Common myeloid progenitor, CD34-positive (primary cell): ENCODE measurements at regions not wholly inside any gene's neighbourhood (a gene's known extent, or its start where the extent isn't known, plus 50 kb on each side); places are given as distances from the start of the nearest gene placed in this dataset.
A peak's percentile ranks its signal among the peaks of the same experiment; 100 is the strongest.

ENCODE experiments used
- CTCF ChIA-PET: fragments of 350-600 bp; sonication (Branson Sonifier 250); formaldehyde crosslinking; loops from one replicate; lab custom pipeline; 2021; ENCODE audit warnings: antibody characterized with exemption; lab: Charles Lee
- POLR2A ChIA-PET: fragments of 350-600 bp; sonication (Branson Sonifier 250); formaldehyde crosslinking; loops from one replicate; lab custom pipeline; 2021; ENCODE audit warnings: antibody characterized with exemption; lab: Charles Lee
- DNase-seq, 3 donors: peaks; one replicate each; pipeline versions ENCODE4 v3.0.0 to v3.0.0-alpha.2; 2013
- H3K27ac ChIP-seq, 2 experiments: 1 replicate in 1 of 2; 2 replicates in 1 of 2; pipeline ENCODE4 v1.7.0; 2013; ENCODE audit warnings: inconsistent platforms in 2 of 2, low read length in 2 of 2, mild to moderate bottlenecking in 2 of 2, low read depth in 1 of 2, moderate library complexity in 1 of 2; ENCODE audit not compliant: severe bottlenecking in 2 of 2, insufficient read depth in 1 of 2, poor library complexity in 1 of 2
- H3K27me3 ChIP-seq, 5 experiments: replicated peaks in 2 of 5; 1 replicate in 3 of 5; 2 replicates in 2 of 5; pipeline versions ENCODE4 v1.6.1 to v1.7.0; 2013; ENCODE audit warnings: low read length in 4 of 5, mild to moderate bottlenecking in 2 of 5, moderate library complexity in 2 of 5, inconsistent platforms in 1 of 5; ENCODE audit not compliant: insufficient read depth in 5 of 5, control insufficient read depth in 4 of 5
- H3K36me3 ChIP-seq, 4 experiments: 1 replicate in 2 of 4; 2 replicates in 2 of 4; pipeline versions ENCODE4 v1.6.1 to v1.7.0; 2013; ENCODE audit warnings: low read length in 3 of 4, control low read depth in 1 of 4, mild to moderate bottlenecking in 1 of 4; ENCODE audit not compliant: control insufficient read depth in 4 of 4, insufficient read depth in 4 of 4
- H3K4me1 ChIP-seq, 4 experiments: 1 replicate in 3 of 4; 2 replicates in 1 of 4; pipeline versions ENCODE4 v1.6.1 to v1.7.1; 2013; ENCODE audit warnings: low read length in 3 of 4, mild to moderate bottlenecking in 3 of 4, control low read depth in 1 of 4, inconsistent platforms in 1 of 4, moderate library complexity in 1 of 4; ENCODE audit not compliant: control insufficient read depth in 4 of 4, insufficient read depth in 4 of 4; ENCODE audit errors: control extremely low read depth in 1 of 4
- H3K4me3 ChIP-seq, 7 experiments: 1 replicate in 4 of 7; 2 replicates in 3 of 7; pipeline versions ENCODE4 v1.5.1 to v1.7.0; 2013; ENCODE audit warnings: mild to moderate bottlenecking in 7 of 7, low read length in 6 of 7, moderate library complexity in 6 of 7, inconsistent platforms in 2 of 7, low read depth in 2 of 7, control low read depth in 1 of 7; ENCODE audit not compliant: insufficient read depth in 4 of 7, control insufficient read depth in 1 of 7; ENCODE audit errors: extremely low read depth in 1 of 7
- H3K9me3 ChIP-seq, 5 experiments: 1 replicate in 4 of 5; 2 replicates in 1 of 5; pipeline versions ENCODE4 v1.6.1 to v1.7.1; 2013; ENCODE audit warnings: low read length in 4 of 5, mild to moderate bottlenecking in 2 of 5, inconsistent platforms in 1 of 5, low read depth in 1 of 5, moderate library complexity in 1 of 5; ENCODE audit not compliant: control insufficient read depth in 4 of 5, insufficient read depth in 2 of 5; ENCODE audit errors: control extremely low read depth in 1 of 5
- WGBS: methylation state at CpG from one replicate; pipeline ENCODE4 v1.1.5; 2013; ENCODE audit not compliant: insufficient coverage; 5-methylcytosine and 5-hydroxymethylcytosine counted together

DNA sequence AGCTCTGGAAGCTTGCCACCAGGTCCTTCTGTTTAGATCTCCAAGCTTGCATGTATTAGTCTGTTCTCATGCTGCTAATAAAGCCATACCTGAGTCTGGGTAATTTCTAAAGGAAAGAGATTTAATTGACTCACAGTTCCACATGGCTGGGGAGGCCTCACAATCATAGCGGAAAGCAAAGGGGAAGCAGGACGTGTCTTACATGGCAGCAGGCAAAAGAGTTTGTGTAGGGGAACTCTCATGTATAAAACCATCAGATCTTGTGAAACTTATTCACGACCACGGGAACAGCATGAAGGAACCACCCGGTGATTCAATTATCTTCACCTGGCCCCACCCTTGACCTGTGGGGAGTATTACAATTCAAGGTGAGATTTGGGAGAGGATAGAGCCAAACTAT is 147.0 kb upstream of the PROK2 start:
- POLR2A ChIA-PET: no interaction called here
- Histone ChIP-seq H3K9me3 (peaks cover 0 to 2% (median 0%) of the 10 kb centered on the region in 5 experiments), H3K27me3 (no peaks in the 10 kb centered on the region), H3K4me1 (peaks cover 0 to 11% (median 2%) of the 10 kb centered on the region in 4 experiments), H3K36me3 (no peaks in the 10 kb centered on the region), H3K4me3 (no peak overlapping the region), H3K27ac (no peak overlapping the region)
- WGBS: 32% methylated on average over 5 of the region's 5 CpGs
- DNase-seq: peak in 1 of 3 donors; percentile 39
- CTCF ChIA-PET: interaction anchor here (1.3 to 2.4 kb wide), 3 partner anchors 8 to 888 kb away, joined by 5 to 11 read pairs (median 9); no protein-coding TSS in a partner anchor

- Histone ChIP-seq H3K36me3 (no peaks in the 10 kb centered on the region), H3K27ac (no peak overlapping the region), H3K9me3 (peaks cover 0 to 2% (median 0%) of the 10 kb centered on the region in 5 experiments), H3K4me1 (peaks cover 0 to 19% (median 3%) of the 10 kb centered on the region in 4 experiments), H3K27me3 (no peaks in the 10 kb centered on the region), H3K4me3 (no peak overlapping the region)
- POLR2A ChIA-PET: no interaction called here
- peak; percentile 26 to 57 (median 50) for DNase-seq
- CTCF ChIA-PET: interaction anchor here (1.0 to 2.4 kb wide), 10 partner anchors 9 to 889 kb away, joined by 3 to 11 read pairs (median 4); no protein-coding TSS in a partner anchor
- WGBS: 91% methylated on average over 8 of the region's 10 CpGs
Observed at GRCh38 chr3:71930056-71930991, 145.4 kb upstream of the PROK2 start.

GRCh38 chr3:71928212-71928611 is 143.3 kb upstream of the PROK2 start:
- Histone ChIP-seq H3K4me1 (peaks cover 0 to 19% (median 3%) of the 10 kb centered on the region in 4 experiments), H3K36me3 (no peaks in the 10 kb centered on the region), H3K4me3 (no peak overlapping the region), H3K9me3 (no peaks in the 10 kb centered on the region), H3K27ac (no peak overlapping the region), H3K27me3 (no peaks in the 10 kb centered on the region)
- ChIA-PET POLR2A (no interaction called here), CTCF (interaction anchor here (0.8 to 1.5 kb wide), 7 partner anchors 10 to 894 kb away, joined by 3 to 4 read pairs (median 4); no protein-coding TSS in a partner anchor)
- 13% methylated on average over 1 of the region's 2 CpGs for whole genome bisulfite sequencing
- peak in 2 of 3 donors; percentile 28 to 51 for DNase-seq

GRCh38 chr3:71927505-71928066 is 142.6 kb upstream of the PROK2 start:
- Histone ChIP-seq H3K9me3 (no peaks in the 10 kb centered on the region), H3K27ac (no peak overlapping the region), H3K36me3 (no peaks in the 10 kb centered on the region), H3K4me3 (no peak overlapping the region), H3K4me1 (peaks cover 0 to 19% (median 3%) of the 10 kb centered on the region in 4 experiments), H3K27me3 (no peaks in the 10 kb centered on the region)
- peak in 2 of 3 donors; percentile 24 to 49 for DNase-seq
- WGBS: 49% methylated on average over 7 of the region's 8 CpGs
- CTCF ChIA-PET: interaction anchor here (0.8 to 1.5 kb wide), 9 partner anchors 9 to 894 kb away, joined by 3 to 4 read pairs (median 3); no protein-coding TSS in a partner anchor
- POLR2A ChIA-PET: no interaction called here

DNA sequence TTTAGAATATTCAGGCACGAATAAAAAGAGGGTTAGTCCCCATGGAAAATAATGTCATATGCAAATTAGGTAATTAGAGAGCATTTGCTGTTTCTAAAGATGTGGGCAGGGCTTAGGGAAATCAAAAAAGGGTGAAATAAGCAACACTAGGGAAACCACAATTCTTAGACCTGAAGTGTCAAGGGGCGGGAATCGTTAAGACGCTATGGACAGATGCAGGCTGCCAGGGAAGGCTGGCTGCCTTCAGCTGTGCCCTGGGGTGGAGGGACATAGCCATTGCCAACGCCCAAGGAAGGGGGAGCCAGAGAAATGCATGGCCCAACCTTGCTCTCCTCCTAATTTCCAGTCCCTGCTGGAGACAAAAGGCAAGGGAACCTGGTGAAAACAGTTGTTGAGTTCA is 141.7 kb upstream of the PROK2 start:
- H3K36me3 ChIP-seq: no peaks in the 10 kb centered on the region
- no peak overlapping the region for H3K4me3 ChIP-seq
- peaks cover 0 to 19% (median 3%) of the 10 kb centered on the region in 4 experiments for H3K4me1 ChIP-seq
- H3K9me3 ChIP-seq: no peaks in the 10 kb centered on the region
- peaks cover 0 to 2% (median 0%) of the 10 kb centered on the region in 5 experiments for H3K27me3 ChIP-seq
- CTCF ChIA-PET: interaction anchor here (0.5 to 0.8 kb wide), 2 partner anchors 51 to 720 kb away, joined by 3 to 4 read pairs; no protein-coding TSS in a partner anchor
- no peak overlapping the region for H3K27ac ChIP-seq
- no peak for DNase-seq
- WGBS: 83% methylated on average over 5 of the region's 5 CpGs
- POLR2A ChIA-PET: no interaction called here

- H3K27me3 ChIP-seq: peaks cover 0 to 2% (median 0%) of the 10 kb centered on the region in 5 experiments
- H3K9me3 ChIP-seq: no peaks in the 10 kb centered on the region
- peaks cover 0 to 19% (median 3%) of the 10 kb centered on the region in 4 experiments for H3K4me1 ChIP-seq
- no peaks in the 10 kb centered on the region for H3K36me3 ChIP-seq
- 85% methylated on average over 2 of the region's 2 CpGs for WGBS
- DNase-seq: peak; percentile 21 to 29 (median 22)
- ChIA-PET POLR2A (no interaction called here), CTCF (interaction anchor here (0.5 to 0.8 kb wide), 2 partner anchors 50 to 719 kb away, joined by 3 to 4 read pairs; no protein-coding TSS in a partner anchor)
- H3K27ac ChIP-seq: no peak overlapping the region
- H3K4me3 ChIP-seq: no peak overlapping the region
Observed at GRCh38 chr3:71926262-71926600, 141.3 kb upstream of the PROK2 start.
